Neural crest cell (in vitro differentiated cells): ENCODE measurements at regions not wholly inside any gene's neighbourhood (a gene's known extent, or its start where the extent isn't known, plus 50 kb on each side); places are given as distances from the start of the nearest gene placed in this dataset.
A peak's percentile ranks its signal among the peaks of the same experiment; 100 is the strongest.

ENCODE experiments used
- DNase-seq: peaks from one replicate; pipeline ENCODE4 v3.0.0; 2021; ENCODE audit warnings: low read depth, mixed read lengths, low spot score
- H3K27ac Mint-ChIP-seq: one replicate; pipeline ENCODE4 v1.8.0; 2021; ENCODE audit warnings: mild to moderate bottlenecking, mixed read lengths; ENCODE audit not compliant: unreplicated experiment
- H3K27me3 Mint-ChIP-seq: 2 replicates; pipeline ENCODE4 v1.8.0; 2021; ENCODE audit warnings: low read depth, mild to moderate bottlenecking, mixed read lengths
- H3K36me3 Mint-ChIP-seq: 2 replicates; pipeline ENCODE4 v1.8.0; 2021; ENCODE audit warnings: low read depth, mild to moderate bottlenecking, mixed read lengths
- H3K4me1 Mint-ChIP-seq: 2 replicates; pipeline ENCODE4 v1.8.0; 2021; ENCODE audit warnings: mixed read lengths
- H3K4me3 Mint-ChIP-seq: one replicate; pipeline ENCODE4 v1.8.0; 2021; ENCODE audit warnings: mild to moderate bottlenecking, mixed read lengths
- H3K9me3 Mint-ChIP-seq: 2 replicates; pipeline ENCODE4 v1.8.0; 2021; ENCODE audit warnings: mixed read lengths
- CTCF ChIP-seq: fragments of 200-600 bp; sonication (generic); conservative IDR thresholded peaks from 2 replicates; pipeline ENCODE4 v1.5.0; 2021; ENCODE audit warnings: antibody characterized with exemption, mild to moderate bottlenecking

- TF ChIP-seq CTCF = no peak
- no peak overlapping the region for H3K4me3 Mint-ChIP-seq
- H3K4me1 Mint-ChIP-seq = peaks cover 4% of the 10 kb centered on the region
- DNase-seq = no peak
- peaks cover 8% of the 10 kb centered on the region for H3K9me3 Mint-ChIP-seq
- H3K27ac Mint-ChIP-seq = no peak overlapping the region
- peaks cover 3% of the 10 kb centered on the region for H3K36me3 Mint-ChIP-seq
- no peaks in the 10 kb centered on the region for H3K27me3 Mint-ChIP-seq
Observed at GRCh38 chr5:33223563-33224284, 217.0 kb upstream of the TARS1 start.

- no peak for TF ChIP-seq CTCF
- H3K9me3 Mint-ChIP-seq = peaks cover 8% of the 10 kb centered on the region
- H3K4me1 Mint-ChIP-seq = peaks cover 11% of the 10 kb centered on the region
- H3K4me3 Mint-ChIP-seq = no peak overlapping the region
- H3K27ac Mint-ChIP-seq = no peak overlapping the region
- H3K27me3 Mint-ChIP-seq = no peaks in the 10 kb centered on the region
- no peak for DNase-seq
- peaks cover 3% of the 10 kb centered on the region for H3K36me3 Mint-ChIP-seq
Observed at GRCh38 chr5:33224285-33224961, 216.3 kb upstream of the TARS1 start.

GRCh38 chr5:33227247-33227646 is 213.5 kb upstream of the TARS1 start:
- H3K27ac Mint-ChIP-seq = peak overlapping the region; percentile 54
- H3K4me1 Mint-ChIP-seq = peaks cover 25% of the 10 kb centered on the region
- no peak overlapping the region for H3K4me3 Mint-ChIP-seq
- no peak for TF ChIP-seq CTCF
- peaks cover 8% of the 10 kb centered on the region for H3K9me3 Mint-ChIP-seq
- H3K36me3 Mint-ChIP-seq = peaks cover 3% of the 10 kb centered on the region
- no peaks in the 10 kb centered on the region for H3K27me3 Mint-ChIP-seq
- no peak for DNase-seq

- H3K9me3 Mint-ChIP-seq = peaks cover 8% of the 10 kb centered on the region
- DNase-seq = no peak
- H3K36me3 Mint-ChIP-seq = peaks cover 3% of the 10 kb centered on the region
- H3K4me1 Mint-ChIP-seq = peaks cover 25% of the 10 kb centered on the region
- no peak for TF ChIP-seq CTCF
- no peak overlapping the region for H3K4me3 Mint-ChIP-seq
- H3K27me3 Mint-ChIP-seq = no peaks in the 10 kb centered on the region
- H3K27ac Mint-ChIP-seq = no peak overlapping the region
Observed at GRCh38 chr5:33227746-33228145, 213.0 kb upstream of the TARS1 start.

GRCh38 chr5:33228149-33228548 is 212.6 kb upstream of the TARS1 start:
- peaks cover 8% of the 10 kb centered on the region for H3K9me3 Mint-ChIP-seq

More at GRCh38 chr5:33228149-33228548, 212.6 kb upstream of the TARS1 start:
- no peak for TF ChIP-seq CTCF
- H3K27ac Mint-ChIP-seq = no peak overlapping the region
- no peaks in the 10 kb centered on the region for H3K27me3 Mint-ChIP-seq
- H3K4me3 Mint-ChIP-seq = no peak overlapping the region
- H3K36me3 Mint-ChIP-seq = peaks cover 3% of the 10 kb centered on the region
- H3K4me1 Mint-ChIP-seq = peaks cover 25% of the 10 kb centered on the region
- no peak for DNase-seq
